ENCODE measurements at regions not wholly inside any gene's neighbourhood (a gene's known extent, or its start where the extent isn't known, plus 50 kb on each side); places are given as distances from the start of the nearest gene placed in this dataset.

GRCh38 chr9:27771803-27772545 is 198.7 kb upstream of the C9orf72 start:
- Histone ChIP-seq H3K9me2 (ENCODE audit: insufficient read depth) (no peaks in the 10 kb centered on the region), H3K27ac (ENCODE audit: low read depth, low read length) (no peak overlapping the region), H3K4me3 (replicated peaks in 1 of 2; ENCODE audit: low read depth in 1 of 2, low read length in 2 of 2) (no peak overlapping the region), H3K9ac (ENCODE audit: low read length) (no peak overlapping the region), H3K4me1 (ENCODE audit: control insufficient read depth in 1 of 2, insufficient read depth in 2 of 2, low read length in 2 of 2) (no peaks in the 10 kb centered on the region), H3K4me2 (ENCODE audit: low read length) (no peak overlapping the region), H3K36me3 (ENCODE audit: control insufficient read depth in 1 of 2, insufficient read depth in 2 of 2, low read length in 2 of 2) (no peaks in the 10 kb centered on the region), H3K9me3 (ENCODE audit: control insufficient read depth in 1 of 2, insufficient read depth in 1 of 2, low read depth in 1 of 2, low read length in 2 of 2) (no peaks in the 10 kb centered on the region), H4K20me1 (ENCODE audit: insufficient read depth) (no peaks in the 10 kb centered on the region), H3K79me2 (ENCODE audit: insufficient read depth, low read length) (no peaks in the 10 kb centered on the region), H2AFZ (ENCODE audit: low read depth, low read length, poor library complexity, severe bottlenecking) (no peak overlapping the region), H3K27me3 (ENCODE audit: insufficient read depth, low read length) (no peaks in the 10 kb centered on the region)
- ATAC-seq: no peak
- DNase-seq (ENCODE audit: low read depth, low spot score): no peak
- intact Hi-C loops (cut with micrococcal nuclease): loop anchor here (5.0 kb wide), 1 partner anchor 45 kb away; no protein-coding TSS in a partner anchor
- ChIA-PET CTCF (no interaction called here), RAD21 (ENCODE audit: low non-redundant PET in 1 of 2, low total read pairs in 2 of 2, uncharacterized antibody in 2 of 2, unreplicated experiment in 2 of 2) (no interaction called here), POLR2A (no interaction called here)
- TF ChIP-seq ELF1 (IDR thresholded peaks at IDR 0.05; ENCODE audit: borderline replicate concordance, low read depth): no peak
- BruUV-seq (replicated peaks): no TSS peak

GRCh38 chr9:27784847-27785713 is 211.8 kb upstream of the C9orf72 start:
- ATAC-seq (no peak), DNase-seq (ENCODE audit: low read depth, low spot score) (no peak)
- intact Hi-C loops (cut with micrococcal nuclease): no loop called here
- Histone ChIP-seq H3K4me3 (replicated peaks in 1 of 2; ENCODE audit: low read depth in 1 of 2, low read length in 2 of 2) (no peak overlapping the region), H3K4me2 (ENCODE audit: low read length) (no peak overlapping the region), H2AFZ (ENCODE audit: low read depth, low read length, poor library complexity, severe bottlenecking) (no peak overlapping the region), H3K27me3 (ENCODE audit: insufficient read depth, low read length) (no peaks in the 10 kb centered on the region), H3K27ac (ENCODE audit: low read depth, low read length) (no peak overlapping the region), H3K79me2 (ENCODE audit: insufficient read depth, low read length) (no peaks in the 10 kb centered on the region), H4K20me1 (ENCODE audit: insufficient read depth) (no peaks in the 10 kb centered on the region), H3K9me3 (ENCODE audit: control insufficient read depth in 1 of 2, insufficient read depth in 1 of 2, low read depth in 1 of 2, low read length in 2 of 2) (no peaks in the 10 kb centered on the region), H3K9ac (ENCODE audit: low read length) (no peak overlapping the region), H3K36me3 (ENCODE audit: control insufficient read depth in 1 of 2, insufficient read depth in 2 of 2, low read length in 2 of 2) (no peaks in the 10 kb centered on the region), H3K9me2 (ENCODE audit: insufficient read depth) (no peaks in the 10 kb centered on the region), H3K4me1 (ENCODE audit: control insufficient read depth in 1 of 2, insufficient read depth in 2 of 2, low read length in 2 of 2) (no peaks in the 10 kb centered on the region)
- TF ChIP-seq POLR2AphosphoS5 (IDR thresholded peaks at IDR 0.05; ENCODE audit: low read depth, low read length): no peak
- CTCF ChIA-PET: no interaction called here
- BruUV-seq (replicated peaks): no TSS peak
- RAD21 ChIA-PET (ENCODE audit: low non-redundant PET in 1 of 2, low total read pairs in 2 of 2, uncharacterized antibody in 2 of 2, unreplicated experiment in 2 of 2): no interaction called here
- POLR2A ChIA-PET: no interaction called here
